ENCODE measurements at regions not wholly inside any gene's neighbourhood (a gene's known extent, or its start where the extent isn't known, plus 50 kb on each side); places are given as distances from the start of the nearest gene placed in this dataset.
"Not testable (repeated sequence)": the region's sequence is repeated elsewhere in the genome, so short reads cannot be mapped to it uniquely, and the experiment has no call there.

DNA sequence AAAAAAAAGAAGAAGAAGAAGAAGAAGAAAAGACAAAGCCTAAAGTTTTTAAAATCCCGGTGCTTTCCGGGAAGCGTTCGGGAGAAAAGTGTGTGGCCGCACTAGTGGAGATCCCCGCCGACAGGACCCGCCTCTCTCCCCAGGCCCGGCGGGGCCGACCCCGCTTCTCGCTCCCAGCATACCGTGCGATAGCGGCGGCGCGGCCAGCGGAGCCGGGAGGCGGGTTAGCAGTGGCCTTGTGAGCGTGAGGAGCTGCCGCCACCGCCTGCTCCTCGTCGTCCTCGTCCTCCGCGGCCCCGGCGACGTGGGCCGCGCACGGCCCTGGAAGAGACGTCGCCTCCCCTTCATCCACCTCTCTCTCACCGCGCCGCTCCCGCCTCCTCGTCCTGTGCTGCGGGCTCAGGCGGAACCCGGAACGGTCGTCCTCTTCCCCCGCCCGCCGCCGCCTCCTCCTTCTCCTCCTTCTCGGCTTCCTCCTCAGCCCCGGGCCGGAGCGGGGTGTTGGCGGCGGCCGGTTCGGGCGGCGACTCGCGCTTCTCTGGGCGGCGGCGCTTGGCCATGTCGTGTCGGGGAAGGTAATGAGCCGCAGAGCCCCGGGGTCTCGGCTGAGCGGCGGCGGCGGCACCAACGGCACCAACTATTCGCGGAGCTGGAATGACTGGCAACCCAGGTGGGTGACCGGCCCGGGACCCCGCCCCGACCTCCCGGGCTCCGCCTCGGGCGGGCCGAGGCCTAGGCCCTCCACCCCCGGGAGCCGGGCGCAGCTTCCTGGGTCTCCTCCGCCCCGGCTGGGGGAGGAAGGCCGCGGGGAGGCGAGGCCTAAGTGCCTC is 62.6 kb upstream of the CDR2 start:
- DNase-seq: not testable (repeated sequence)

DNA sequence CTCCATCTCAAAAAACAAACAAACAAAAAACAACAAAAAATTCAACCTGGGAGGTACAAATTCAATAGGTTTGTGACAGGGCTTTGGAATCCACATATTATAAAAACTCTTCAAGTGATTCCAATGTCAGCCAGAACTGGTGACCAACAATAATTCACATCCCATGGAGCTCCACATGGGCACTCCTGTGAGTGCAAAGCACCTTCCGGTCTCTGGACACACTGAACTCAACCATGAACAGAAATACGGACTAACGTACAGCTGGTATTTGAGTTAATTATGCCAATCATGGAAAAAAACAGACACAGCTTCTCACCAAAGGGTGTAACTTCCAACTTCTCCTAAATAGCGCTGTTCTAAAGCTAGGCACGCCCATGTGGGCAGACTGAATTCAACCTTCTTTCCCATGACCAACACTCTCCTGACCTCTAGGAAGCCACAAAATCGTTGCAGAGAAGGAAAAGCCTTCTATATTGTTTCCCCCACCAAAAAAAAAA is 62.0 kb upstream of the CDR2 start:
- not testable (repeated sequence) for DNase-seq

DNA sequence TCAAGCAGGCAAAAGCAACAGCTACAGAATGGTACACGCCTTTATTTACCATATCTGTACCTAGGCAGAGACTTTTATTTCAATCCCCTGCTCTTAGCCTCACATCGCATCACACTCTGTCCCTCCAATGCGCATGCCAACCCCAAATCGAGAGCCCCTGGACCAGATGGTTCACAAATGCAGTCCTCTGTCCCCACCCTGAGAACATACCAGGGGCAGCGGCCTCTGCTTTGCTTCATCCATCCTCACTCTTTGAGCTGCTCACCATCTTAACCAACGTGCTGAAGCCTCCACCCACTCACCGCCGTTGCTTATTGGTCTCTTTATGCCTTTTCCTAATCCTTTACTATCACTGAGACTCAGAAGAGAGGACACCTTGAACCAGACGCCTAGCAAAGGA is 56.9 kb upstream of the CDR2 start:
- not testable (repeated sequence) for DNase-seq

DNA sequence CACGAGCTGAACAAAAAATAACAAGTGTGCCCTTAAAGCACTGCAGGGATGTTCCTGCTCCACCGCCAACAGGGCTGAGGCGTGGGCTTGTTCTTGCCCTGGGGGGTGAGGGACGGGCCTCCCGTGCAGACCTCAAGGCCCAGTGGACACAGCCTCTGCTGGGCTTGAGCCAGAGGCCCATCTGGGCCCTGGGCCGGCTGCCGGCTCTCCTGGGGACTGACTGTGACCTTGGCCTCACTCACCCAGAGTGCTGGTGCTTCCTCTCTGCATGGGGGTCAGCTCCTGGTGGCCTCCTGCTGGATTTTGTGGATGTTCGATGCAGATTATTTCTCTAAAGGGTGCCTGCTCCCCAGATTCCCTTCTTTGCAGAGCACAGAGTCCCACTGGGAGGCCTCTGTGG is 54.2 kb upstream of the CDR2 start:
- DNase-seq: no peak

DNA sequence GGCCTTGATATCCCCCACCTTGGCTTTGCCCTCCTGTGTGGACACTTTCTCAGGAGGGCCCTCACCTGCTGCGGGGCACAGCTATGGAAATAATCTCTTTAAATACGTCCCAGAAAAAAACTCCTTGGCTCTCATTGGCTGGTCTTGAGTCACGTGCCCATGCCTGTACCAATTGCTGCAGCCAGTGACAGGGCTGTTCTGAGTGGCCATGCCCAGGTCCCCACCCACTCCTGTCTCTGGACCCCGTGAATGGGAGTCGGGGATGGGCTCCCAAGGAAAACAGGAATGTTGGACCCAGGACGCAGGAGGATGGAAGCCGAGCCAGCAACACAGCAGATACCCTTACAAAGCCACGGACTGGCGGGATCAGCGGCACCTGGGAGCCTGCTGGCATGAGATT is 53.1 kb upstream of the CDR2 start:
- no peak for DNase-seq

DNA sequence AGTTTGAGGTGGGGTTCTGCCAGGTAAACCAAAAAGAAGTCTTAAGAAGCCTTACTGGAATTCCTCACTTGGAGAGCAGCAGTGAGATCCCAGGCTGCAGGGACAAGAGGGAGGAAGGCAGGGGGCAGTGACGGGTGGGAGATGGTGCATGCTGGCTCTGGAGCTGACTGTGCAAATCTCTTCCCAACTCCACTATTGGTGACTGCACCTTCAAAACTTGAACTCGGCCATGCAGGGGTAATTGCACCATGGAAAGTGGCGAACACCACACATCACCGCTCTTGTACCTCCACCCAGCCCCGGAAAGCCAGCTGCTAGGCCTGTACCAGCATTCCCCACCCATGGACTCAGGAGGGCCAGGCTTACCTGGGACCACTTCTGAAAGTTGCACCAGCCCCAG is 51.4 kb upstream of the CDR2 start:
- DNase-seq: no peak

DNA sequence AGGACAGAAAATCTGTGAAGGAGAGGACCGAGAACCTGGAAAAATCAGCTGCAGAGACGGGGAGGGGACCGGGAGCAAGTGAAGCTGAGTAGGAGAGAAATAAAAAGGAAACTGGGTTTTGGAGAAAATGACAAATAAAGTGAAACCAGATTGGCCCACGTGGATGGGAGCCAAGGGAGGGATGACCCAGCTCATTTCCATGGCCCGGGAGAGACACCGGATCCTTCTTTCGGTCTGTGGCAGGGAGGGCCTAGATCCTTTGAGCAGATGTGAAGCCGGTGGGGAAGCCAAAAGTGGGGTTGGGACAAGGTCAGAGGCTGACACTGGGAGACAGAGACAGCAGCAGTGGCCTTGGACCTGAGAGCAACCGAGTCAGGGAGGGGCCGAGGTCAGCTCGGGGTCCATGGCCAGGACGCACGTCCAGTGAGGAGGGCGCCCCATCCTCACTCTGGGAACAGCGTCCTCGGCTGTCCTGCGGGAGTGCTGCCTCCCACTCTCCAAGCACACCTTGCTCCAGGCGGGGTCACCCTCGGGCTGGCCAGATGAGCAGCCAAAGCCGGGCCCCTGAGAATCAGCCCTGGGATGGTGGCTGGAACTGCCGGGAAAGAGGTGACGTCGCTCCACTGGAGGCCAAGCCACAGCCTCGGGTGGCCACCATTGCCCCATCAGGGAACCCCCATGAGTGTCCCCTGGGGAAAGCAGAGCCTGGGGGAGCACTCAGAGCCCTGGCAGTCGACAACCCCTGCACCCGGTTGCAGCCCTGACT is 50.8 kb upstream of the CDR2 start:
- DNase-seq: no peak

DNA sequence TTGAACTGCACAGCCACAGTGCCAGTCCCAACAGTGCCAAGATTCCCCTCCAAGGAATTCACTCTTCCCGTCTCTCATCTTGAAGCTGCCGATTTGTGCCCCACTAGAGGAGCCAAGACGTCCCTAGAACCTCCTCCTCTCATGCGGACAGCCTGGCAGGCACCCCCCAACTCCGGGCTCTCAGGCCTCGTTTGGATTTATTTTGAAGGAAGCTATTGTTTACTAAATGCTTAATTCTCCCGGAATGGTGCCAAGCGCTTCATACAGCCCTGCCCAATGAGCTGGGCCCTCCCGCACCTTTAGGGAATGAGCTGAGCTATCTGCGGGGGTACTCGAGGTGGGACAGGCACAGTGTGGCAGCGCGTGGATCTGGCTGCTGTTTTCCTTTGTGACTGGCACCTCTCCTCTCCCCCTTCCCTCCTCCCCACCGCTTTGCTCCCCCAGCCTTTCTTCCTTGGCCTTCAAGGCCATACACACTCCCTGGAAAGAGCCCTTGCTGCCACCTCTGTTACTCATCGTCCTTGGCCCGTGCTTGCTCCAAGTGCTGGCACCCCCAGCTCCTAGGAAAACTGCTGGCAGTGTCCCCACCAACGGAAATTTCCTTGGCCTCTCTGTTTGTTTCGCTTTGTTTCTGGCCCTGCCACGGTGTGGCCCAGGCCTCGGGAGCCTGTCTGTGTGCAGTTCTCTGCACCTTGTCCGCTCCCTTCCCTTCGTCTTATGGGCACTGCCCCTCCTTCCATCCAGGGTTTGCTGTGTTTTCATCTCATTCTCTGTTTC is 49.9 kb upstream of the CDR2 start:
- DNase-seq: peak; percentile 16
